ENCODE measurements at regions not wholly inside any gene's neighbourhood (a gene's known extent, or its start where the extent isn't known, plus 50 kb on each side); places are given as distances from the start of the nearest gene placed in this dataset.
A peak's percentile ranks its signal among the peaks of the same experiment; 100 is the strongest.
"Not testable (repeated sequence)": the region's sequence is repeated elsewhere in the genome, so short reads cannot be mapped to it uniquely, and the experiment has no call there.

DNA sequence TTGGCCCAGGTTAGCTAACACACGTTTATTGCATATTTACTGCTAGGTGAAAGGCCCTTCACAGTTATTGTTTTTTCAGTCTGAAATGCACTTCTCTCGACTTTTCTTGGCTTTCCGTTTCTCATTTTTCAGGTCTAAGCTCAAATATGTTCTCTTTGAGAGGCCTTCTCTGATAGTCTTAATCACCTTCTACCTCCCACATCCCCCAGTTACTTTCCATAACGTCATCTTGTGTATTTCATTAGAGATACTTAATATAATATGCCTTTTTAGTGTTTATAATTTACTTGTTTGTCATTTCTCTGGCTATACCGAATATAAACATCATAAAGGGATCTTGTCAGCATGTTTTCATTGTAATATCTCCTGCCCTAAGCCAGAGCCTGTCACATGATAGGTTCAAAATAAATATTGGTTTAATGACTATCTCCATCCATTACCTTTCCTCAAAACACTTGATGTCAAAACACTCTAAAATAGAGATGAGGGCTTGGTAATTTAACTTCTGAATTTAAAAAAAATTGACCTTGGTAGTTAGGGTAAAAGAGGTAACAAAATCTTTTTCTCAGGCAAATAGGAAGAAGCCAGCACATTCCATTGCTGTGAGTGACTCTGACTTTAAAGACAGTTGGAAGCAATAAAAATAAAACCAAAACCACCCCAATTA is 168.6 kb upstream of the RFC3 start:
- DNase-seq (ENCODE audit: low read depth in 1 of 2, low spot score in 1 of 2) = no peak

DNA sequence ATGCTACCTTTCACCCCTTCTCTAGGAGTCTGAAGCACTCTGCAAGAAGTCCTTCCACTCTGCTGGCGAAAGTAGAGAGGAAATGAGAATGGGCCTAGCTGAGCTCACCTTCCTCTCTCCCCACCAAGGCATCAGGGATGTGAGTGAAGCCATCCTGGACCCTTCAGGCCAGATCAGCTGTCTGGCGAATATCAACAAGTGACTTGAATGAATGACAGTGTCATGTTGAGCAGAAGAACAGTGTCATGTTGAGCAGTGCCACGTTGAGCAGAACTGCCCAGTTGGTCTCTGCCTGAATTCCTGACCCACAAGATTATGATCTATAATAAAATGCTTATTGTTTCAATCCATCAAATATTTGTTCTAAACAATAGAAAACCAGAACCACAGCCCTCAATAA is 166.2 kb upstream of the RFC3 start:
- DNase-seq (ENCODE audit: low read depth in 1 of 2, low spot score in 1 of 2) = no peak

DNA sequence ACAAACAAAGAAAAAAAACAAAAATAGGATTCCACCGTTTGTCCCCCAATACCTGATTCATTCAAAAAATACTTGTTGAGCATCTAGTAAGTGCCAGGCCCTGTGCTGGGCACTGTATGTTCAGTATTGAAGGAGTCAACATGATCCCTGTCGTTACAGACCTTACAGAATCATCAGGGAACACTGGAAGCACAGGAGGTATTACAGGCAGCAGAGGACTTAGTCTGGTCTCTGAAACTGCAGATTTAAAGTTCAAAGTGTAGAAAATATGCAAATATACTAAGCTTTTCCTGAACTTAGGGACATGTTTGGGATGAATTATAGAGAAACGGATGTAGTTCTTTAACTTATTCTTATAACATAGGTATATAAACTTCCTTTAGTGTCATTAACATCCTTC is 160.7 kb upstream of the RFC3 start:
- DNase-seq (ENCODE audit: low read depth in 1 of 2, low spot score in 1 of 2) = no peak

DNA sequence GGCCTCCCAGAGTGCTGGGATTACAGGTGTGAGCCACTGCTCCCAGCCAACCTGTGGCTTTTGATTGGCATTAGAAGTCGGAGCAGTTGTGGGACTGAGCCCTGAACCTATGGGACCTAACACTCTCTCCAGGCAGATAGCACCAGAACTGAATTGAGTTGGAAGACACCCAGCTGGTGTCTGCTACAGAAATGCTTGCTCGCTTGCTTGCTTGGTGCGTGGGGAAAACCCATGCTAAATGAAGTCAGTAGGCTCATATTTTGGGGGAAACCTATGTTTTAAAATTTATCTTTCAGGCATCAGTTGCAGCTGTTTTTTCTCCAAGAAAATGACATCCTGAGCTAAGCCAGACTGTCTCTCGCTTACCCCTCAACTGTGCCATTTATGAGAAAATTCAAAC is 158.5 kb upstream of the RFC3 start:
- no peak for DNase-seq (ENCODE audit: low read depth in 1 of 2, low spot score in 1 of 2)

DNA sequence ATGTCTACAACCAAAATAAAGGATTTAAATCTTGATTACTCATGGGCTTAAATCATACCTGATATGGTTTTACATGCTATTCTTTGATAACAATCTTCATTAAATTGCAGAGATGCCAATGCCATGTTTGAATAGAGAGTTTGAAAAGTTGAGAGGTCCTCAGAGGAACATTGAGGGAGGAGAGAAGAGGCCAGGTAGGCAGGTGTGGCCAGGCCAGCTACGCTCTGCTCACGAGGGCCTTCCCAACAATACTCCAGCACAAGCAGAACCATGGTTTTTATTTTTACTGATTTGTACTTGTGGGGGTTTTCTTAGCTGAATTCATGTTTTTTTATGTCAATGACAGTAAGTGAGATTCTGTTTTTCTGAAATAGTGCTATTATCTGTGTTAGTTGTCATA is 158.1 kb upstream of the RFC3 start:
- DNase-seq (ENCODE audit: low read depth in 1 of 2, low spot score in 1 of 2) = no peak

DNA sequence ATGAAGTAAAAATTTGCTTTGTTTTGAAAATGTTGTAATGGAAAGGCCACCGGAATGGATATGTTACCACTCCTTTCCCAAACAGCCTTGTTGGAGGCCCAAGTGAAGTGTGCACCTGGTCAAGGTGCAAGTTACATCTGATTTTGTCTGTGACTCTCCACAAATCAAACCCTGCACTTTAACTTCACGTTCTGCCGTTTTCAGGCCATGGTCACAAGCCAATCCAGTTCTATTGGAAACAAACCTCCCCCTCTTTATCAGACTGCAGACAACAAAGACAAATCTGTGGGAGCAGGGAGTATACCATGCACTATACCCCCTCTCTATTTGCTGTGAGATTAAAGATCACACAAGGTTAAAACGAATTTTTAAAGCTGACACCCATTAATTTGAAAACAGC is 155.6 kb upstream of the RFC3 start:
- DNase-seq (ENCODE audit: low read depth in 1 of 2, low spot score in 1 of 2) = no peak

DNA sequence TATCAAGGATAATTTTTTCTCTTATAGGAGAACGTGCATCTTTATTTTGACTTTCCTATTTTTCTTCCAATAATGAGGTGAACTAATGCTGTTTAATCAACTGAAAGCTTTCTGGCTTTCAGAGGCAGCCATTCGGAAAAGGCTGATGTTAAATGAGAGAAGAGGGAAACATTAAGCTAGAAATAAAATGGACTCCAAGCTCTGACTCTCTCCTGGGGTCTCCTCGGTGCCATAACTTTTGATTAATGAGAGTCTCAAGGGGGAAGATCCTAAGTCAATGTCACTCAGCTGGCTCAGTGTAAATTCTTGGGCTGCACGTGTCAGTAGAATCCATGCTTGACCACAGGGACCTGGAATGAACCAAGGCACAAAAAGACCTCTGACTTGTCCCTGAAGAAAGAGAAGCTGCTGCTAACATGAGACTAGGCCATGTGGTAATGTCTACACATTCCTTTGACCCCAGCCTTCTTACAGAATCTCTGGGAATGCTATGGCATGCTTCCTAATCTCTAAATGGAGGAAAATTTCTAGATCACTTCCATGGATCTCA is 152.2 kb upstream of the RFC3 start:
- no peak for DNase-seq (ENCODE audit: low read depth in 1 of 2, low spot score in 1 of 2)

DNA sequence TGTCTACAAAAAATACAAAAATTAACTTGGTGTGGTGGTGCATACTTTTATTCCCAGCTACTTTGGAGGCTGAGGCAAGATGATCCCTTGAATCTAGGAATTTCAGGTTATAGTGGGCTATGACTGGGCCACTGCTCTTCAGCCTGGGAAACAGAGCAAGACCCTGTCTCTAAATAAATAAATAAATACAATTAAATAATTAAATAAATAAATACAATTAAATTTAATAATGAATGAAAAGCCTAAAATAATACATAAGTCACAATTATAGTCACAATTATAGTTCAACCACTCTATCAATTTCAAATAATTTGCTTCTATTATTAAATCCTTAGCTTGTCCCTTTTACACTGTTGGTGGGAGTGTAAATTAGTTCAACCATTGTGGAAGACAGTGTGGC is 146.4 kb upstream of the RFC3 start:
- no peak for DNase-seq (ENCODE audit: low read depth in 1 of 2, low spot score in 1 of 2)

DNA sequence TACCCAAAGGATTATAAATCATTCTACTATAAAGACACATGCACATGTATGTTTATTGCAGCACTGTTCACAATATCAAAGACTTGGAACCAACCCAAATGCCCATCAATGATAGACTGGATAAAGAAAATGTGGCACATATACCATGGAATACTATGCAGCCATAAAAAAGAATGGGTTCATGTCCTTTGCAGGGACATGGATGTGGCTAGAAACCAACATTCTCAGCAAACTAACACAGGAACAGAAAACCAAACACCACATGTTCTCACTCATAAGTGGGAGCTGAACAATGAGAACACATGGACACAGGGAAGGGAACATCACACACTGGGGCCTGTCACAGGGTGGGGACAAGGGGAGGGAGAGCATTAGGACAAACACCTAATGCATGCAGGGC is 145.9 kb upstream of the RFC3 start:
- DNase-seq (ENCODE audit: low read depth in 1 of 2, low spot score in 1 of 2) = not testable (repeated sequence)

DNA sequence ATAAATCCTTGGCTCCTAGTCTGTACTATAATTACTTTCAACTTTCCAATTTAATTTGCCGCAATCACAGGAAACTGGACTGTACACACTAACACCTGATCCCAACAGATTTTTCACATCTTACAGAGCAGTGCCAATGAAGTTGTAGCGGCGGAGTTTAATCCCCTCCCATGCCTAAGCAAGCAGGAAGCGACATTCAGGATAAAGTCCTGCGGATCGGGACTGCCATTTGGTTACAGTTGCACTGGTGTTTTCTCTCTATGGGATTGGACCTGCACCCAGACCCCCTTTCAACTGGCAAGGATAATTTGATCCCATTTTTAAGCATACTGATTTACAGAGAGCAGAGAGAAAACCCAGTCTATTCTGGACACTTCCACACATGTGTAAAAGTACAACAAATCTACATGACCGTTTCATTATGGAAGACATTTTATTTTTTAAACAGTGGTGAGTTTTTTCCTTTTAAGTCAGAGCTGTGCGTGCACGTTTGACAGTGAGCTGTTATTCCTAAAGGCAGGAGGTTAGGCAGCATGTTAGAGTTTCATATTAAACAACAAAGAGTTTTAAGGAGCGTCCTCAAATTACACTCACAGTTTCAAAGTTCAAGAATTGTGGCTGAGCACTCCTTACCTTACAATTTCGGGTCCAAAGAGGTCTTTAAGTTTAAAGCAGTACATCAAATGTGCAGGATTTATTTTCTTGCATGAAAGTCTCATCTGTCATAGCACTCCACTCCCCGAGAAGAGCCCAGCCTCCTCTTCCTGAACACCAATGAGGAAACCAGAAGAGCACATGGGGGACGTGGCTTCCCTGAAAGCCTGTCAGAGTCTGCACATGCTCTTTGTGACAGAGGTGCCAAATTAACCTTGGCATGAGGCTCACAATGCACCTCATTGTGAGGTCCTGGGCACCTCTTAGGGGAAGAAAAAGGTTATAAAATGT is 141.6 kb upstream of the RFC3 start:
- no peak for DNase-seq (ENCODE audit: low read depth in 1 of 2, low spot score in 1 of 2)

DNA sequence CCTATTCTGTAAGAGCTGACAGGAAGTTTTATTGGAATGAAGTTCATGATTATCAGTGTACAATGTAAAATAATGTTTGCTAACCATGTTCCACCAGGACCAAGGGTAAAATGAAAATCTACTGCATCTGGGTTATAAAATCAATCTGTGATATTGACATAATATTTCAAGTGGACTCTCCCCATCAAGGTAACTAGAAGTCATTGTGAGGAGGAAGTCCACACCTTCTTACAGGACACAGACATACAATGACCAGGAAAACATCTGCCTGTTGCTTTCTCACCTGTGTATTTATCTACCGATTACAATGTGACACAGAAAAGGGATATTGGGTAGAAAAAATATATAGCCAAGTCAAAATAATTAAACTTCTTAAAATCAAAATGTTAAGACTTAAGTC is 140.7 kb upstream of the RFC3 start:
- no peak for DNase-seq (ENCODE audit: low read depth in 1 of 2, low spot score in 1 of 2)

DNA sequence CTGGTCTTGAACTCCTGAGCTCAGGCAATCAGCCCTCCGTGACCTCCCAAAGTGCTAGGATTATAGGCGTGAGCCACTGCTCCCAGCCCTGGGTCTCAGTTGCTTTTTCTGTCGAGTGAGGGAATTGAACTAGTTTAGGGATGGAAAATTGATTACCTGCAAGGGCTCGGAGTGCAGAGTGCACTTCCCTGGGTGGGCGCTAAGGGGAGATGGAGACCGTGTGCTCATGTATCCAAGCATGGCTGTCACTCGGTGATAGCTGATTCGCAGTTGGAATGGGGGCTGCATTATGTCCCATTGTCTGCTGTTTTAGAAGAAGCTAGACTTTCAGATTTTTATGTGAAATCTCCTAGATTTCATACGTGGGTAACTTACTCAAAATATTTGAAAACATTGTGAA is 139.9 kb upstream of the RFC3 start:
- DNase-seq (ENCODE audit: low read depth in 1 of 2, low spot score in 1 of 2) = no peak

DNA sequence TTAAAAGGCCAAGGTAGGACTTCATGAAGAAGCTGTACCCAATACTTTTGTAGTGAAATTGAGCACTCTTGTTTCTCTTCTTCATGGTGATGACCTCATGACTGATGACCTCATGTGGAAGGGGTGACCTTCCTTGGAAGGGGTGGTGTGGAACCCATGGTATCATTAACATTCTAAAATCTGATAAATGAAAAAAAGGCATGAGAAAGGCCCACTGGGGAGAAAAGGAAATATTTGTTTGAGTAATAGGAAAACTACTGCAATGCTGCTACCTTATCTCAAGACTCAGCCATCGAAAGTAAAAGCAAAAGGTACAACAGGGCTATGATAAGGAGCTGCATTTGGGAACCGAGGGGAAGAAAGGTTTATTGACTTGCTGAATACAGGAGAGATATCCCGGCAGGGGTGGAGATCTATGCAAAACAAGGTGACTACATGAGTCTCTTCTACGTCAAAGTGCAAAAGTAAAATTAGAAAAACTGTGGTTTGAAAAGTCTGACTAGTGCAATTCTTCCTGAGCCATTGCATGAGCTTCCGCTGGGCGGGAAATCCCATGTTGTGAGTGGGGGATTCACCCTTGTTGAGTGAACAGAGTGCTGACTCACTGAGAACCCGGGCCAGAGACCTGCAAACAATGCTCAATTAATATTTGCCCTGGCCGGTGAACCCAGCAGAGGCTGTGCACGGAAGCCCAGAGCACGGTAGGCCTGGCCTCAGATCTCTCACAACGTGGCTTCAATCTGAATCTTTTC is 138.9 kb upstream of the RFC3 start:
- DNase-seq (ENCODE audit: low read depth in 1 of 2, low spot score in 1 of 2) = peak; percentile 9 to 64

DNA sequence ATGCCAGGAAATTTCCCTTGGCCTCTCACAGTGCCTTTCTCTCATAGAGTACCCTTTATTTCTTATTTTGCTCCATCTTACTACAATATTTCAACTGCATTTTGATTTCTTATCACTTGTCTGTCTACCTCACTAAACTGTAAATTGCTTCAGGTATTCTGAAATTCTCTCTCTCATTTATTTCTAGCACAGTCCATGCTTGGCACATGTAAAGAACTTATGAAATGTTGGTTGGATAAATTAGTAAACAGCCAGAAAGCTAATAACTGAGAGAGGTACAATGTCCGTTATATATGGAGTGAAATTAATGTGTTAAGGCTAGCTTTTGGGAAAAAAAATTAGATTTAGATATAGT is 138.3 kb upstream of the RFC3 start:
- no peak for DNase-seq (ENCODE audit: low read depth in 1 of 2, low spot score in 1 of 2)

DNA sequence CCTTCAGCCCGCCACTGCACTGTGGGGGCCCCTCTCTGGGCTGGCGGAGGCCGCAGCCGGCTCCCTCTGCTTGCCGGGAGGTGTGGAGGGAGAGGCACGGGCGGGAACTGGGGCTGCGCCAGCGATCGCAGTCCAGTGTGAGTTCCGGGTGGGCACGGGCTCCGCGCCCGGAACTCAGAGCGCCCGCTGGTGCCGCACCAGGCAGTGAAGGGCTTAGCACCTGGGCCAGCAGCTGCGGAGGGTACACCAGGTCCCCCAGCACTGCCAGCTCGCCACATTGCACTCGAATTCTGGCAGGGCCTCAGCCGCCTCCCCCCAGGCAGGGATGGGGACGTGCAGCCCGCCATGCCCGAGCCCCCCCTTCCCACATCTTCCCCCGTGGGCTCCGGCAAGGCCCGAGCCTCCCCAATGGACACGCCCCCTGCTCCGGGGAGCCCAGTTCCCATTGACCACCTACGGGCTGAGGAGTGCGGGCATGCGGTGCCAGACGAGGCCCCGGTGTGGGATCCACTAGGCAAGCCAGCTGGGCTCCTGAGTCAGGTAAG is 135.9 kb upstream of the RFC3 start:
- no peak for DNase-seq (ENCODE audit: low read depth in 1 of 2, low spot score in 1 of 2)

DNA sequence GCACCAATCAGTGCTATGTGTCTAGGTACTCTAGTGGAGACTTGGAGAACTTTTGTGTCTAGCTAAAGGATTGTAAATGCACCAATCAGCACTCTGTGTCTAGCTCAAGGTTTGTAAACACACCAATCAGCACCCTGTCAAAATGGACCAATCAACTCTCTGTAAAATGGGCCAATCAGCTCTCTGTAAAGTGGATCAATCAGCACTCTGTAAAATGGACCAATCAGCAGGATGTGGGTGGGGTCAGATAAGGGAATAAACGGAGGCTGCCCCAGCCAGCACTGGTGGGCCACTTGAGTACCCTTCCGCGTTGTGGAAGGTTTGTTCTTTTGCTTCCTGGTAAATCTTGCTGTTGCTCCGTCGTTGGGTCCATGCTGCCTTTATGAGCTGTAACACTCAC is 135.3 kb upstream of the RFC3 start:
- DNase-seq (ENCODE audit: low read depth in 1 of 2, low spot score in 1 of 2) = not testable (repeated sequence)

DNA sequence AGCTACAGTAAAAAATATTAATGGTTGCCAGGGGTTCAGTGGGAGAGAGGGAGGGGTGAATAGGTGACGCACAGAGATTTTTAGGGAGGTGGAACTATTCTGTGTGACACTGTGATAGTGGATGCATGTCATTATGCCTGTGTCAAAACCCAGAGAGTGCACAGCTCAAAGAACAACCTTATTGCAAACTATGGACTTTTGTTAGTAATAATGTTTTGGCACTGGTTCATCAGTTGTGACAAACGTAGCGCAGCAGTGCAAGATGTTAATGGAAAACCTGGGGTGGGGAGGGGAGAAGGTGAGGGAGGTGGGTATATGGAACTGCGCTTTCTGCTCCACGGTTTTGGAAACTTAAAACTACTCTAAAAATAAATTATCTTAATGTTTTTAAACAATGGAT is 134.6 kb upstream of the RFC3 start:
- DNase-seq (ENCODE audit: low read depth in 1 of 2, low spot score in 1 of 2) = no peak

DNA sequence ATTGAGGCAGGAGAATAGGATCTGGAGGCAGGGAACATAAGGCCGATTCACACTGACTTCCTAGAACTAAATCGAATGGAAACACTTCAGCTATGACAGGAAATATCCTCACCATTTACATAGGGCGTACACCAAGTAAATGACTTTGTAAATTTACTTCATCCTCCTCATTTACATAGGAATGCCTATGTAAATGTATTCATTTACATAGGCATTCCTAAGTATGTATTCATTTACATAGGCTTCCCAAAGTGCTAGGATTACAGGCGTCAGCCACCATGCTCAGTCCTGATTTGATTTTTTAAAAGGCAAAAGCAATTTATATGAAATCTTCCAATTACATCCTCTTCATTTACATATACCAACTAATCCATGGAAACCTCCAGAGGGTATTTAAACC is 133.1 kb upstream of the RFC3 start:
- no peak for DNase-seq (ENCODE audit: low read depth in 1 of 2, low spot score in 1 of 2)

DNA sequence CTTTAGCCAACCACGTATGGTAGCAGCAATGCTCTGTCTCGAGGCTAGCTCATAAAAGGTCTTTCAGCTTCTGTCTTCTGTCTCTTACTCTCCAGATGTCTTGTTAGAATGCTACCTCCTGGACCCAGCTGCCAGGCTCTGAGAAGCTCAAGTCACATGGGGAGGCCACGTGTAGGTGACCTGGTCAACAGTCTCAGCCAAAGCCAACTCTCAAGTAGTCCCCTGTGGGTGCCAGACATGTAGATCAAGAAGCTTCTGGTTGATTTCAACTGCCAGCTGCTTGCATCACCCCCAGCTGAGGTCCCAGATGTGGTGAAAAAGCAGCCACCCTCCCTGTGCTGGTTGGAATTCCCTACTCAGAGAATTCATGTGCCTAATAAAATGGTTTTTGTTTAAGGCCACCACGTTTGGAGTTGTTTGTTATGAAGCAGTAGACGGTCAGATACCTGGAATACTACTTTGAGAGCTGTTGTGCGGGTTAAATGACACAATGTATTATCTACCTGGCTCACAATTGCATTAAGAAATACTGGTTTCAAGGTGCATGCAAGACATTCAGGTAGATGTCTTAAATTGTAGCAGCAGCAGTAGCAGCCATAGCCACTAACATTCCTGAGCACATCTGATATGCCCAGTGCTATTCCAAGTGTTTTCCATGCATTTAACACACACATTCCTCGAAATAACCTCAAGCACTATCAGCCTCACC is 131.0 kb upstream of the RFC3 start:
- DNase-seq (ENCODE audit: low read depth in 1 of 2, low spot score in 1 of 2) = no peak

DNA sequence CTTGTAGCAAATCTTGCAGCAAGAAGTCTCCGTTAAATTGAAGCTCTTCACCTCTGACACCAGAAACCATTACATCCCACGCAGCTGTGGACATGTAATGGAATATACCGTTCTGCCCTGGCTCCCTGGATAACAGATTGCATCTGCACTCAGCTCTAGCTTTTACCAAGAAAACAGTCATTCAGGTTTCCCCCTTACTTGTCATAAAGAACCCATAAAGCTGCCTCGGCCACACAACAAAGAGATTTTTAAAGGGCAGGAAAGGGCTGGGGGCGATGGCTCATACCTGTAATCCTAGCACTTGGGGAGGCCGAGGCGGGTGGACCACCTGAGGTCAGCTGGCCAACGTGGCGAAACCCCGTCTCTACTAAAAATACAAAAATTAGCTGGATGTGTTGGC is 127.6 kb upstream of the RFC3 start:
- DNase-seq (ENCODE audit: low read depth in 1 of 2, low spot score in 1 of 2) = no peak

DNA sequence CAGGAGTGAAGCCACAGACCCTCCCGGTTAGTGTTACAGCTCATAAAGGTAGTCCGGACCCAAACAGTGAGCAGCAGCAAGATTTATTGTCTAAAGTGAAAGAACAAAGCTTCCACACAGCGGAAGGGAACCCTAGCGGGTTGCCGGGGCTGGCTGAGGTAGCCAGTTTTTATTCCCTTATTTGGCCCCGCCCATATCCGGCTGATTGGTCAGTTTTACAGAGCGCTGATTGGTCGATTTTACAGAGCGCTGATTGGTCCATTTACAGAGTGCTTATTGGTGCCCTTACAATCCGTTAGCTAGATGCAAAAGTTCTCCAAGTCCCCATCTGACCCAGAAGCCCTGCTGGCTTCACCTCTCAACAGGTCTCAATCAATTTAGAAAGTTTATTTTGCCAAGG is 126.0 kb upstream of the RFC3 start:
- DNase-seq (ENCODE audit: low read depth in 1 of 2, low spot score in 1 of 2) = no peak
